ENCODE measurements at regions not wholly inside any gene's neighbourhood (a gene's known extent, or its start where the extent isn't known, plus 50 kb on each side); places are given as distances from the start of the nearest gene placed in this dataset.

- TF ChIP-seq USF2 (IDR thresholded peaks at IDR 0.05; ENCODE audit: borderline replicate concordance, low read depth, low read length) (no peak), CTCF (IDR thresholded peaks at IDR 0.05) (no peak), IRF3 (IDR thresholded peaks at IDR 0.05; ENCODE audit: low read depth, low read length) (no peak), REST (IDR thresholded peaks at IDR 0.05; ENCODE audit: low read depth, low read length) (no peak), GABPA (IDR thresholded peaks at IDR 0.05; ENCODE audit: low read depth) (no peak), MXI1 (IDR thresholded peaks at IDR 0.05; ENCODE audit: low read depth, low read length) (no peak), USF1 (IDR thresholded peaks at IDR 0.05; ENCODE audit: borderline replicate concordance, low read depth) (no peak), MAX (IDR thresholded peaks at IDR 0.05; ENCODE audit: low read depth) (no peak), ZBTB33 (IDR thresholded peaks at IDR 0.05; ENCODE audit: borderline replicate concordance, low read depth) (no peak), EZH2phosphoT487 (IDR thresholded peaks at IDR 0.05; ENCODE audit: borderline replicate concordance, low read depth) (no peak), RCOR1 (IDR thresholded peaks at IDR 0.05; ENCODE audit: low read length) (no peak), SIN3A (IDR thresholded peaks at IDR 0.05; ENCODE audit: borderline replicate concordance, low read depth, low read length) (no peak), RXRA (IDR thresholded peaks at IDR 0.05; ENCODE audit: borderline replicate concordance, low read depth) (no peak)
Observed at GRCh38 chr4:148630051-148630450, 187.8 kb upstream of the NR3C2 start.

All from SK-N-SH (cell line).